Keratinocyte (primary cell): ENCODE measurements at regions not wholly inside any gene's neighbourhood (a gene's known extent, or its start where the extent isn't known, plus 50 kb on each side); places are given as distances from the start of the nearest gene placed in this dataset.

Experiments used
- CTCF ChIP-seq, 3 experiments: IDR thresholded peaks in 1 of 3; conservative IDR thresholded peaks in 1 of 3; optimal IDR thresholded peaks in 1 of 3; 2 replicates in 2 of 3; 3 replicates in 1 of 3; pipeline versions ENCODE3 to v1.5.1; 2011; ENCODE audit warnings: low read length in 3 of 3, mild to moderate bottlenecking in 3 of 3, moderate library complexity in 2 of 3, control low read depth in 1 of 3, inconsistent platforms in 1 of 3; ENCODE audit not compliant: insufficient read depth in 2 of 3; ENCODE audit errors: extremely low read depth in 1 of 3
- EZH2 ChIP-seq: IDR thresholded peaks from one replicate; pipeline ENCODE4 v1.6.1; 2012; ENCODE audit warnings: inconsistent platforms, mild to moderate bottlenecking, low read length, moderate library complexity

- TF ChIP-seq CTCF (optimal IDR thresholded peaks at IDR 0.05 in 1 of 3, IDR thresholded peaks at IDR 0.05 in 1 of 3, conservative IDR thresholded peaks at IDR 0.05 in 1 of 3; ENCODE audit: extremely low read depth in 1 of 3, insufficient read depth in 2 of 3, low read length in 3 of 3) (no peak), EZH2 (no peak)
Measured at GRCh38 chr5:142465476-142465875, 140.7 kb upstream of the SPRY4 start.
